ENCODE measurements at regions not wholly inside any gene's neighbourhood (a gene's known extent, or its start where the extent isn't known, plus 50 kb on each side); places are given as distances from the start of the nearest gene placed in this dataset.

- intact Hi-C loops (cut with micrococcal nuclease; ENCODE audit: unreplicated experiment) (no loop called here), in situ Hi-C loops (cut with HindIII; ENCODE audit: low pct_unique_long_range_greater_than_20kb, low sequenced_read_pairs) (no loop called here)
- Histone ChIP-seq H3K27ac (ENCODE audit: low read length) (no peak overlapping the region), H3K4me1 (ENCODE audit: control insufficient read depth, insufficient read depth, low read length) (no peaks in the 10 kb centered on the region), H3K4me3 (ENCODE audit: low read depth in 2 of 2, low read length in 2 of 2) (no peak overlapping the region), H3K27me3 (ENCODE audit: control insufficient read depth, insufficient read depth, low read length) (no peaks in the 10 kb centered on the region), H3K36me3 (ENCODE audit: control insufficient read depth, insufficient read depth, low read length) (no peaks in the 10 kb centered on the region), H3K9me3 (ENCODE audit: control insufficient read depth, insufficient read depth, low read depth, low read length) (no peaks in the 10 kb centered on the region; the same call in 1 of the 2 replicates)
- DNase-seq (ENCODE audit: low read depth, low spot score) (no peak), ATAC-seq (no peak)
- ChIA-PET CTCF (no interaction called here), POLR2A (no interaction called here)
- no peak for TF ChIP-seq TCF7L2 (IDR thresholded peaks at IDR 0.05; ENCODE audit: low read depth, low read length)
- TF ChIP-seq POLR2AphosphoS5 (IDR thresholded peaks at IDR 0.05; ENCODE audit: low read depth, low read length): no peak
- no peak for TF ChIP-seq REST (IDR thresholded peaks at IDR 0.05; ENCODE audit: insufficient read depth in 1 of 2, low read depth in 2 of 2, low read length in 1 of 2)
- TF ChIP-seq CTCF (IDR thresholded peaks at IDR 0.05): no peak
- no peak for TF ChIP-seq SIN3A (IDR thresholded peaks at IDR 0.05; ENCODE audit: borderline replicate concordance, insufficient read depth, low read depth, low read length)
- BruUV-seq (replicated peaks): no TSS peak
Observed at GRCh38 chr21:26626187-26626586, 53.1 kb upstream of the CYYR1 start.

- no peak overlapping the region for H3K4me3 ChIP-seq (ENCODE audit: low read depth in 2 of 2, low read length in 2 of 2)
- no peaks in the 10 kb centered on the region for H3K36me3 ChIP-seq (ENCODE audit: control insufficient read depth, insufficient read depth, low read length)
- in situ Hi-C loops (cut with HindIII; ENCODE audit: low pct_unique_long_range_greater_than_20kb, low sequenced_read_pairs) (no loop called here), intact Hi-C loops (cut with micrococcal nuclease; ENCODE audit: unreplicated experiment) (no loop called here)
- DNase-seq (ENCODE audit: low read depth, low spot score) (no peak), ATAC-seq (no peak)
- BruUV-seq (replicated peaks): no TSS peak
- ChIA-PET POLR2A (no interaction called here), CTCF (no interaction called here)
- H3K9me3 ChIP-seq (ENCODE audit: control insufficient read depth, insufficient read depth, low read depth, low read length): no peaks in the 10 kb centered on the region; the same call in 1 of the 2 replicates
- TF ChIP-seq POLR2AphosphoS5 (IDR thresholded peaks at IDR 0.05; ENCODE audit: low read depth, low read length): no peak
- no peak for TF ChIP-seq CTCF (IDR thresholded peaks at IDR 0.05)
- no peak for TF ChIP-seq TCF7L2 (IDR thresholded peaks at IDR 0.05; ENCODE audit: low read depth, low read length)
- no peak for TF ChIP-seq REST (IDR thresholded peaks at IDR 0.05; ENCODE audit: insufficient read depth in 1 of 2, low read depth in 2 of 2, low read length in 1 of 2)
- H3K4me1 ChIP-seq (ENCODE audit: control insufficient read depth, insufficient read depth, low read length): no peaks in the 10 kb centered on the region
- H3K27me3 ChIP-seq (ENCODE audit: control insufficient read depth, insufficient read depth, low read length): no peaks in the 10 kb centered on the region
- H3K27ac ChIP-seq (ENCODE audit: low read length): no peak overlapping the region
Observed at GRCh38 chr21:26624983-26625519, 52.0 kb upstream of the CYYR1 start.
